Kidney (tissue), 13 donors: ENCODE measurements at regions not wholly inside any gene's neighbourhood (a gene's known extent, or its start where the extent isn't known, plus 50 kb on each side); places are given as distances from the start of the nearest gene placed in this dataset.

ENCODE experiments used
- DNase-seq, 5 donors: peaks; one replicate each; pipeline ENCODE4 v3.0.0-alpha.2; 2013 to 2020
- FAIRE-seq: peaks from 2 replicates; lab custom pipeline; 2012; peaks lifted over from hg19 to GRCh38; lab: Jason Lieb, UNC
- H3K27ac ChIP-seq, 2 donors: one replicate each; pipeline ENCODE4 v1.7.0; 2013; ENCODE audit warnings: low read depth in 2 of 2, low read length in 2 of 2, inconsistent platforms in 1 of 2
- H3K27me3 ChIP-seq: one replicate; pipeline ENCODE4 v1.7.1; 2013; ENCODE audit warnings: low read length, inconsistent platforms; ENCODE audit not compliant: control insufficient read depth, insufficient read depth
- H3K36me3 ChIP-seq, 3 donors: one replicate each; pipeline versions ENCODE4 v1.7.0 to v1.7.1; 2013; ENCODE audit warnings: low read length in 3 of 3, control low read depth in 1 of 3, inconsistent platforms in 1 of 3; ENCODE audit not compliant: insufficient read depth in 3 of 3, control insufficient read depth in 2 of 3
- H3K4me1 ChIP-seq, 3 donors: one replicate each; pipeline versions ENCODE4 v1.7.0 to v1.7.1; 2013; ENCODE audit warnings: low read length in 3 of 3, inconsistent platforms in 1 of 3, low read depth in 1 of 3; ENCODE audit not compliant: control insufficient read depth in 2 of 3, insufficient read depth in 2 of 3
- H3K4me3 ChIP-seq, 3 donors: one replicate each; pipeline versions ENCODE4 v1.7.0 to v1.8.1; 2013; ENCODE audit warnings: low read length in 3 of 3, control low read depth in 1 of 3, inconsistent platforms in 1 of 3
- H3K9ac ChIP-seq, 3 donors: one replicate each; pipeline versions ENCODE4 v1.7.0 to v1.7.1; 2013; ENCODE audit warnings: low read length in 3 of 3, control low read depth in 1 of 3, inconsistent platforms in 1 of 3
- H3K9me3 ChIP-seq, 3 donors: one replicate each; pipeline versions ENCODE4 v1.7.0 to v1.7.1; 2013; ENCODE audit warnings: low read length in 3 of 3, control low read depth in 1 of 3, inconsistent platforms in 1 of 3; ENCODE audit not compliant: control insufficient read depth in 2 of 3, insufficient read depth in 1 of 3
- intact Hi-C: fragments of 100-400 bp; cut with DNase I; formaldehyde crosslinking; loops from one replicate; pipeline ENCODE4 v1.11.1; 2022
- TF ChIP-seq, protein P1 (sequence below): IDR thresholded peaks from 3 replicates; pipeline ENCODE4 v1.5.1; 2012; ENCODE audit warnings: mild to moderate bottlenecking, moderate library complexity, borderline replicate concordance; ENCODE audit not compliant: insufficient read depth; ENCODE audit errors: extremely low read depth
- donor health status: control.
- donor health status: control.
- donor health status: control.
- donor health status: control.
- donor health status: control.
- donor health status: DM: yes; HTN: yes; CAD: no.
- donor health status: Normal renal cell carcinoma (clear cell type).

DNA sequence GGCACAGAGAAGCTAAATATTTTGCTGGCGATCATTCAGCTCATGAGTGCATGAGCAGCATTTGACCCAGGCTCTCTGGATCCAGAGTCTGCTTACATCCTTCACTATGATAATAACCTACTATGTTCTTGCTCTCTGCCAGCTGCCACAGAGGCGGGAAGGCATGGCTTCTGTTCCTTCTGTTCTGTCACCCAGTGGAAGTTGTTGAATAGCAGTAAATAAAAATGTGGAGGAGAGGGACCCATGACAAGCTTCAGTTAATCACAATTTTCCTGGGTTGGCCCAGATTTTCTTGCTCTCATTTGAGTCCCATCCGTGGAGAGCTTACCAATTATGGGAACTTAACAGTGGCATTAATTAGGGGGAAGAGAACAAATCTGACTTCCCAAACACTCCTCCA, 250.1 kb upstream of the NOCT start:
- no peak for FAIRE-seq
- H3K4me3 ChIP-seq: no peak overlapping the region
- no peaks in the 10 kb centered on the region for H3K27me3 ChIP-seq
- TF ChIP-seq, protein P1, sequence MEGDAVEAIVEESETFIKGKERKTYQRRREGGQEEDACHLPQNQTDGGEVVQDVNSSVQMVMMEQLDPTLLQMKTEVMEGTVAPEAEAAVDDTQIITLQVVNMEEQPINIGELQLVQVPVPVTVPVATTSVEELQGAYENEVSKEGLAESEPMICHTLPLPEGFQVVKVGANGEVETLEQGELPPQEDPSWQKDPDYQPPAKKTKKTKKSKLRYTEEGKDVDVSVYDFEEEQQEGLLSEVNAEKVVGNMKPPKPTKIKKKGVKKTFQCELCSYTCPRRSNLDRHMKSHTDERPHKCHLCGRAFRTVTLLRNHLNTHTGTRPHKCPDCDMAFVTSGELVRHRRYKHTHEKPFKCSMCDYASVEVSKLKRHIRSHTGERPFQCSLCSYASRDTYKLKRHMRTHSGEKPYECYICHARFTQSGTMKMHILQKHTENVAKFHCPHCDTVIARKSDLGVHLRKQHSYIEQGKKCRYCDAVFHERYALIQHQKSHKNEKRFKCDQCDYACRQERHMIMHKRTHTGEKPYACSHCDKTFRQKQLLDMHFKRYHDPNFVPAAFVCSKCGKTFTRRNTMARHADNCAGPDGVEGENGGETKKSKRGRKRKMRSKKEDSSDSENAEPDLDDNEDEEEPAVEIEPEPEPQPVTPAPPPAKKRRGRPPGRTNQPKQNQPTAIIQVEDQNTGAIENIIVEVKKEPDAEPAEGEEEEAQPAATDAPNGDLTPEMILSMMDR: no peak
- no peak overlapping the region for H3K27ac ChIP-seq
- DNase-seq: no peak
- intact Hi-C loops: no loop called here
- H3K9me3 ChIP-seq: no peaks in the 10 kb centered on the region
- H3K36me3 ChIP-seq: no peaks in the 10 kb centered on the region
- no peaks in the 10 kb centered on the region for H3K4me1 ChIP-seq
- no peak overlapping the region for H3K9ac ChIP-seq

DNA sequence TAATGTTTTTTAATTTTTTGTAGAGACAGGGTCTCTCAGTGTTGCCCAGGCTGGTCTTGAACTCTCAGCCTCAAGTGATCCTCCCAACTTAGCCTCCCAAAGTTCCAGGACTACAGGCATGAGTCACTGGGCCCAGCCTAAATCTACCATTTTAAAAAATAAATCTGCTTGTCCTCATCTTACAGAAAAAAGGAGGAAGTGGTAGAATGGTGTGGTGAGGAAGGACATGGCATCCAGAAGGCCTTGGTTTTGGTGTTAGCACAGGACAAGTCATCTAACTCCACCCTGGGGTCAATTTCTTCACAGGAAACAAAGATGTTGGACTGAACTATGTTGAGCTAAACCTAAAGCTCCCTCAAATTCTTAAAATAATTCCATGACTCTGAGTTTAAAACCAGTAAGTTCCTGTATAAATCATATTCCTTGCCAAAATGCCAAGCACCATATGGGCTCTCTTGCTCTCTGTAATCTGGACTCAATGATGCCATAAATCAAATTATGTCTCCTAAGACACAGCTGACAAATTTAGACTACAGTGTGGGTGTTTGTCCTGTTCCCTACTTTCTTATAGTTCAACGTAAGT, 253.9 kb upstream of the NOCT start:
- FAIRE-seq: no peak
- no peaks in the 10 kb centered on the region for H3K27me3 ChIP-seq
- no peak overlapping the region for H3K27ac ChIP-seq
- no peaks in the 10 kb centered on the region for H3K9me3 ChIP-seq
- TF ChIP-seq, protein P1: no peak
- no peak overlapping the region for H3K9ac ChIP-seq
- intact Hi-C loops: no loop called here
- no peaks in the 10 kb centered on the region for H3K4me1 ChIP-seq
- no peak overlapping the region for H3K4me3 ChIP-seq
- H3K36me3 ChIP-seq: no peaks in the 10 kb centered on the region
- DNase-seq: no peak

DNA sequence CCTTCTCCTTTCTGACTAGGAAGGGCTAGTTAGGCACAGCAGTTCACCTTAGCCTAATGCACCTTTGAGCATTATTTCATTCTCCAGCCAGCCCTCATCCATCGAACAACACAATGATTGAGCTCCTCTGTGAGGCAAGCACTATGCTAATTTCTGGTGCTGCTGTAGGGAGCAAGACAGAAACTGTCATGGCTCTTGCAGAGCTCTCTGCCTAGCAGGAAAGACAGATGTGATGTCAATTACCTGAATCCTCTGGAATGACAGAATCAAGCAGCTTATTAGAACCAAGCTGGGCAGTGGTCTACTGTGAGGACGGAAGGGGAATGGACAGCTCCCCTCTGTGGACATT, 256.1 kb upstream of the NOCT start:
- H3K9ac ChIP-seq: no peak overlapping the region
- no peaks in the 10 kb centered on the region for H3K27me3 ChIP-seq
- no peaks in the 10 kb centered on the region for H3K9me3 ChIP-seq
- DNase-seq: no peak
- FAIRE-seq: no peak
- H3K4me3 ChIP-seq: no peak overlapping the region
- H3K27ac ChIP-seq: no peak overlapping the region
- TF ChIP-seq, protein P1: no peak
- intact Hi-C loops: no loop called here
- H3K4me1 ChIP-seq: no peaks in the 10 kb centered on the region
- H3K36me3 ChIP-seq: no peaks in the 10 kb centered on the region
